NCI-H128 (cell line): ENCODE measurements at regions not wholly inside any gene's neighbourhood (a gene's known extent, or its start where the extent isn't known, plus 50 kb on each side); places are given as distances from the start of the nearest gene placed in this dataset.
"Not testable (repeated sequence)": the region's sequence is repeated elsewhere in the genome, so short reads cannot be mapped to it uniquely, and the experiment has no call there.

Source experiments
- DNase-seq: peaks from one replicate; lab custom pipeline; 2025; ENCODE audit not compliant: unreplicated experiment; lab: John Stamatoyannopoulos, UW

DNA sequence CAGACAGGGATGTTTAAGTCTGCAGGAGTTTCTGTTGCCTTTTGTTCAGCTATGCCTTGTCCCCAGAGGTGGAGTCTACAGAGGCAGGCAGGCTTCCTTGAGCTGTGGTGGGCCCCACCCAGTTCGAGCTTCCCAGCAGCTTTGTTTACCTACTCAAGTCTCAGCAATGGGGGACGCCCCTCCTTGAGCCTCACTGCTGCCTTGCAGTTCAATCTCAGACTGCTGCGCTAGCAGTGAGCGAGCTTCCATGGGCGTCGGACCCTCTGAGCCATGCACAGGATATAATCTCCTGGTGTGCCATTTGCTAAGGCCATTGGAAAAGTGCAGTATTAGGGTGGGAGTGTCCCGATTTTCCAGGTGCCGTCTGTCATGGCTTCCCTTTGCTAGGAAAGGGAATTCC, 760.3 kb downstream of the SLC4A3 start:
- DNase-seq = not testable (repeated sequence)

DNA sequence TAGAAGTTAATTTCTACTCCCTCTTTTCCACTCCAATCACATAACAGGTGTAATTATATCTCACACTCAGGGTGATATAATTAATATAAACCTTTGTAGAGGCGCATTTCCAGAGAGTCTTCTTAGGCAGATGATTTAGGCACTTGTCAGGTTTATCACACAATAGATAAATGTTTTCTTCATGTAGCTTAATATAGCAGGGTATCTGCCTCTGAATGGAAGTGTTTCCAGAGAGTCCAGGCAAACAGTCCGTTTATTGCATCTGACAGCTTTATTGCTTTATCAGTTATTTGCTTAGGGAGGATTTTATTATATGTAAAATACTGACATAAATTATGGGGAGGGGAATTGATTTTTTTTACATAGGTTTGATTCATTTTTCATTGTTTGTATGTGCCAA, 766.3 kb downstream of the SLC4A3 start:
- DNase-seq = no peak

DNA sequence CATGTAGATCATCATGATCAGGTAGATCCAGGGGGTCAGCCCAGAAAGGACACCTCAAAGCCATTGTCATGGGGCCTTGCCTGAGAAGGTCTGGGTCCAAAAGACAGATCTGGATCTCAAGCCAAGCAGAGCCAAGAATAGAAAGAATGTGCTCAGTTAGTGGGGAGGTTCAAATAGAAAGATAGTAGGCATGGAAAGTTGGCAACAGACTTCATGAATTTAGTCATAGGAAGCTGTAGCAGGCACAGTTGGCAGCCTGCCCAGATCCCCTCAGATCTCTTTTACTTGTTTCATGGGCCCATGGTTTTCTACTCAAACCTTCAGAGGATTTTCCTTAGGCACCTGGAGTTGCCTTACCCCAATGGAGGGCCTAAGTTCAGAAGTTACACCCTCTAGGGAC, 767.0 kb downstream of the SLC4A3 start:
- no peak for DNase-seq

DNA sequence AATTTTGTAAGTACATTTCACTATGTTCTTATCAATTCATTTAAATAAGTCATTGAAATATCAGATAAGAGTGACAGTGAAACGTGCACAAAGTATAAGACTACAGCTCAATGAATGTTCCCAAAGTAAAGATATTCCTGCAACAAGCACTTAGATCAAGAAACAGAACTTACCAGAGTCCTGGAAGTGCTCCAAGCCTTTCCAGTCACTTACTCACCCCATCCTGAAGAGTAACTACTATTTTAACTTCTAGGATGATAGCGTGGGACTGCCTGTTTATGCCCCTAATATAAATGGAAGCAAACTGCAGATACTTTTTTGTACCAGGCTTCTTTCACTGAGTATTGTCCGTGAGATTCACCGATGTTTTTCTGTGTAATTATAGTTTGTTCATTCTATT, 768.9 kb downstream of the SLC4A3 start:
- DNase-seq = no peak

DNA sequence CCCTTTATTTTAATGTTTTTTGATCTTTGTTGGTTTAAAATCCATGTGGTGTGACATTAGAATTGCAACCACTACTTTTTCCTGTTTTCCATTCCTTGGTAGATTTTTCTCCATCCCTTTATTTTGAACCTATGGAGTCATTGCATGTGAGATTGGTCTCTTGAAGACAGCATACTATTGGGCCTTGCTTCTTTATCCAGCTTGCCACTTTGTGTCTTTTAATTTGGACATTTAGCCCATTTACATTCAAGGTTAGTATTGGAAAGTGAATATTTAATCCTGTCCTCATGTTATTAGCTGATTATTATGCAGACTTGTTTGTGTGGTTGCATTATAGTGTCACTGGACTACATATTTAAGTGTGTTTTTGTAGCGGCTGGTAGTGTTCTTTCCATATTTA, 782.9 kb downstream of the SLC4A3 start:
- DNase-seq = no peak

DNA sequence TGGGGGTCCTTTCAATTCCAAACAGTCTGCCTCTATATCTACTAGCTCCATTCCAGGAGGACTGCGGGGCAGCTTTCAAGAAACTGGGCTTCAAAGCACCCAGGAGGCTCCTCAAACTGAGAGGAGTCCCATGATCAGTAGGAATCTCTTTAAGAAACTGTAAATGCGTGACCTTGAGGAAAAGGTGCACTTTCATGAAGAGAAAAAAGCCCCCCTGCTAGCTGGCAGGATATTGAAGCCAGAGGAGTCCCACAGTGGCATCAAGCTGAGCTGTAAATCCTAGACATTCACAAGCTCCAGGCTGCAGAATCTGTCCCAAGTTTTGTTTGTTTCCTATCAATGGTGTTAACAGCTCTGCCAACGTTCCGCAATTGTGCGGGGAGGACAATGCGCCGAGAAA, 790.1 kb downstream of the SLC4A3 start:
- DNase-seq = no peak

DNA sequence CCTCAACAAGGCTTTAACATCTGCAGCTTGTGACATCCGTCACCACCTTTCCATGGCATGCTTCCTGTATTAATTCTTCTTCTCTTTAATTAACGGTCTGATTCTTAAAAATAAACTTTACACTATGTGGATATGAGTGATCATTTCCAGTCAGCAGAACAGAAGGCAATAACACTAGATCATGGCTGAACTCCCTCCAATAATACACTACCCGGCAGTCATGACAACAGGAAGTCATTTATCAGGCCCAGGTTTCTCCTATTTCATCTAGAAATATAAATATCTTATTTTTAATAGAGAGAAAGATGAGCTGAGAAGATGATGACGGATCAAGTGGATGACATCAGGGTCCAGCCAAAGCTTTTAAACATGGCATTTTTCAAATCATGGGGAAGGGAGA, 792.2 kb downstream of the SLC4A3 start:
- DNase-seq = no peak

DNA sequence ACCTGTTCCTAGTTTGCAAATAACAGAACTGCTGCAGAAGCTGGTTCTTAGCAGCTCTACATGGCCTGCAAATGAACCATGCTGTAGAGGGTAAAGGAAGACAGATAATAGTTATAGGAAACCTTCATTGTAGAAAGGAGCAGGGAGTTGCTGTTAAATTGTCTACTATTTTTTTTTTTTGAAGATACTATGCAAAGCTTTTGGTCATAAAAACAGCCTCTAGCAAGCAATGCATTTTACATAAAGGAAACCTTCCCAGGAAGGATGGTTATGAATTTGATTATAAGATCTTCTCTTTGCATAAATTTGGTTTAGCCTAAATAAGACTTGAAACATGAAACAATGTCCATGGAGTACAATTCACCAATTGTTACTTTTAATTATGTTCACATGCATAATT, 793.4 kb downstream of the SLC4A3 start:
- no peak for DNase-seq

DNA sequence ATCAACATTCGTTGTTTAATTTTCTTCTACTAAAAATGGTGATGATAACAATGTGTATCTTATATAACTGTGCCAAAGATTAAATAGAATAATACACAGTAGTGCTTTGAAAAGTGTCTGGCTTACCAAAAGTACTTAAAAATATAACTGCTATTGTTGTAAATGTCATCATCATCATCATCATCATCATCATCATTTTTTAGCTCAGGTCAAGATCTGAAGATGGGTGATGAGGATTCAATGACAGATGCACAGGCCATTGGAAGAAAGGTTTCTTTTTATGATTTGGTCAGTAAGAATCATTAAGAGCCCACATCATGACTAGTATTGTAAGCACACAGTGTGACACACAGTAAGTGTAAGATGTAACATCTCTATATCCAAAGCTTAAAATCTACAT, 795.2 kb downstream of the SLC4A3 start:
- no peak for DNase-seq

DNA sequence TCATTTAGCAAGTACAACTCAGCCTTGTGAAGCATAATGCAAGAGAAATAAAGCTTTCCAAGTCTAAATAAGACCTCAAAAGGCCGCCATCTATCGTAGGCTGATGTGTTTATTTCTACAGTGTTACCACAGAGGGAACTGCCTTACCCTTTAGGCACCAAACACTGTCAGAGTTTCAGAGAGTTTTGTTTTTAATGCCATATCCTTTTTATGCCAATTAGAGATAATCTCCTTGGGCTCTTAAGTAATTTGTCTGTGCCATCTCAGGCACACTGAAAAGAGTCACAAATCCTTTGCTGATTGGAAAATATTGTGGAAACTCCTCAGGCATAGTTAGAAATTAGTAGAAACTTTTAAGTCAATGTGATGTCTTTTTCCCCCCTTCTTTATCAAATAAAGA, 797.1 kb downstream of the SLC4A3 start:
- DNase-seq = no peak

DNA sequence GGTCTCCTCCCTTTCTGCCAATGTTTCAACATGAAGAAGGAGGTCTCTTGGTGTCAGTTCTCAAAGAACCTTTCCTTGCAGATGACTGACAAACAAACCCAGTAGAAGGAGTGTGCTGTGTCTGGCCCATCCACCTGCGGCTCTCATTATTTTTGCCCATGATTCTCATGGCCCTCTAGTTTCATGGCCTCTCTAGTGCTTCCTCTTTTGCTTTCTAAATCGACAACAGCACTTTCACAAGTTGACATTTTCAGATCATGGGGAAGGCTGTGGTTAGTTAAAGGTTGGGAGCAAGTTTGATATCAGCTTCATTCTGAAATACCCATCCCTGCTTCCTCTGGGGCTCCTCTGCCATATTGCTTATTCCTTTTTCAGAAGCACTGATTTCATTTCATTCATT, 805.2 kb downstream of the SLC4A3 start:
- DNase-seq = no peak

DNA sequence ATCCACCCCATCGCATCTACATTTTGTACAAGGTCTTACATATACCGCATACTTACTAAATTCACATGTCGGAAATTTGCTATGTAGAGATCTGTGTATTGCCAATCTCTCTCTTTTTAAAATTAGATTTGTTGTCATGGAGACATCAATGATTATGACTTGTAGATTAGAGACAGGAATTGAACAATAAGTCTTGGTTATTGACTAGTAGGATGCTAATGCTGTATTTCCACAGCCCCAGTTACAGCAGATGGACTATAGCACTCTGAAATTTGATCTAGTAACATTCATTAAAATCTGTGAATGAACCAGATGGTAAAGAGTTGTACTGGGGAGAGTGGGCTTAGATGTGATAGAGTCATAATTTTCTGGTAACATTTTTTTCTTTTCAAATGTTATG, 805.7 kb downstream of the SLC4A3 start:
- no peak for DNase-seq

DNA sequence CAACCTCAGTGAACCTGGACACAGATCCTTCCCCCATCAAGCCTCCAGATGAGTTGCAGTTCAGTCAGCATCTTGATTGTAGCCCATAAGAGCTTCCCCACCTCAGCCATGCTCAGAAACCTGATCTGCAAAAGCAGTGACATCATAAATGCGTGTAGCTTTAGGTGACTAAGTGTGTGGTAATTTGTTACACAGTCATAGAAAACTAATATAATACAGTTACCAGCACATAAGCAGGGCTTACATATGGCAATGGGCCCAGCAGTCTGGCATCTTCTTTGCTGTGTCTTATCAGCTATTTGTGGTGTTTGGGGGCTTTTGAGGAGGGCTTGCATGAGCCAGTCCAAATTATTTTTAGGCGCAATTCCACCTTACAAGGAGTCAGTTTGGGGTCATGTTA, 807.0 kb downstream of the SLC4A3 start:
- no peak for DNase-seq

DNA sequence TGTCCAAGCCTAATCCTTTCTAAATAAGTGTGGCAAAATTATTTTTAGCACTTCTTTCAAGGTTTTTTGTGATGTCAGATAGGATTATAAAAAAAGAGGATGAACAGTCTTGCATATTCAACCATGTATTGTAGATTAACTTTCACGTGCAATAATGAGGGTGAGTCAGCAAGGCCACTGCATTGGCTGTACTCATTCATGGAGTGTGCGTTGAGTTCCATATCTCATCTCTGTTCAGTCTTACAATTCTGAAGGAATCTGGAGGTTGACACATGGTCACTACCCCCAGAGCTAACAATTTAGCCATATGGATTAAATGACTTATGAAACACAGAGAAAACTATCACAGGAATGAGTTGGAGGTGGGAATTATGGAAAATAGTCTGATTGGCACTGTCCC, 810.5 kb downstream of the SLC4A3 start:
- no peak for DNase-seq

DNA sequence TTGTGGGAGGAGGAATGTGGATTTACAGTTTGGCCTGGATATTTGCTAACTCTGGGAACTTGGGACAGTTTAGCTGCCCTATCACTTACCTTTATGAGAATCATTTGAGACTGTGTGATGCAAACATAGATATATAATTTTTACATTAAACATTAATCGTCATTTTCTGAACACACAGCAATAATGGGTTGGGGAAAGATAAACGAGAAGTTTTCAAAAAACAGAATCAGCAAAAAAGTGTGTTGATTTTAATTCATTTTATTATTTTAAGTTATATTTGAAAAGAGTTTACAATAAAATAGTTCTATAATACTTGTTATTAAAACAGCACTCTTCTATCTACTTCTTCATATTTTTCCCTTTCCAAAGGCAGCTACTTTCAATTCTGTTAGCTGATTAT, 813.3 kb downstream of the SLC4A3 start:
- no peak for DNase-seq

DNA sequence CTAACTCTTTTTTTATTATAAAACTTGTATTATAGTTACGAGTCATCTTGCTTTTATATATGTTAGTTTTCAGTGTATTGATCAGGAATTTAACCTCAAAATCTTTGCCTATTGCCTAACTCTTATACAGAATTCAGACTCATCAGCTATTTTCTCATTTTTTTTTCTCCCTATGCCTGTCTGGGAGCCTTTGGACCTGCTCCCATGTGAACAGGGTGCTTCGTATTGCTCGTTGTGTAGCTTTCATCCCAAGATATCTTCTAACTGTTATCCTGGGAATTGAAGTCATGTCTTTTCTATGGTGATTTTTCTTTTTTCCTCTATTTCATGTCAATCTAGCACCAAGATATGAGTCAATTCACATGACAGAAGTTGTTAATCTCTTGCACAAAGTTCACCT, 814.0 kb downstream of the SLC4A3 start:
- no peak for DNase-seq

DNA sequence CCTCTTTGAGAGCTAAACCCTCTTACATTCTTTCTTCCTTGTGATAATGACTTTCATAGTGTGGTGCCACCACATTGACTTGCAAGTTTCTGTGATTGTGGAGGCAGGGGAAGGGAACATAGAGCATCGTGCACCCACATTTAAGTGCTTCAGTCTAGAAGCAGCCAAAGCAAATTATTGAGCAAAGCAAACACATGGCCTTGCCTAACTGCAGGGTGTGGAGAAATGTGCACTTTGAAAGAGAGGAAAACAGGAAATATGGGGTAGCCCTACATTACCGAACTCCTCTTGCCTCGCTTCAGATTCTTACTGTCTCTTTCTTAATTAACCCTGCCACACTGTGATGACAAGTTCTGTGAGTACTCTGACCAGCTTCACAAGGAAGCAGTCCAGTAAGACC, 814.6 kb downstream of the SLC4A3 start:
- DNase-seq = no peak

DNA sequence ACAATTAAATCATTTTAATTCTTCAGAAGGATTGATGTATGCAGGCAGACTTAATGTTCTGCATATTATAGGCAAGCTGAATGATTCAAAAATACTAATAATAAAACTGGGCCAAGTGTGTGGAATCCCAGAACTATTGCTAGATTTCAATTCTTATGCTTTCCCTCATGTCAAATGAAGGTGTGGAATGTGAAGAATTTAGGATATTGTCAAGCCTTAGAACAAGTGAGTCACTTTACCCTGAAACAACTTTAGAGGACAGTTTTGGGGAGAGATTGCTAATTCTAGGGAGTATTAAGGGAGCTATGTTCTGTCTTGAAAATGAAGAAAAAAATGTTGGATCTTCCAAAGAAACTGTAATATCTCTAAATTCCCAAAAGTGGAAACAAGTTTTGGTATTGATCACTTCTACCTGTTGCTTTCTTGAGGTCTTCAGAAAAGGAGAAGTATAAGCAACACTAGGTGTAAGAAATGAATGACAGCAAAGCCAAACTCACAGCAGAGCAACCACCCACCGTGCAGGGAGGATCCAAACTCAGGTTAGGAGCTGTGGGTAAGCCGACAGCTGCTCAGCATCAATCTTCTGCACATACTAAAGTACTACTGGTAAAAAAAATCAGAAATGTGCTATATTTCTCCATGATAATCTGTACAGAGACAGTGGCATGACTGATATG, 818.1 kb downstream of the SLC4A3 start:
- DNase-seq = no peak

DNA sequence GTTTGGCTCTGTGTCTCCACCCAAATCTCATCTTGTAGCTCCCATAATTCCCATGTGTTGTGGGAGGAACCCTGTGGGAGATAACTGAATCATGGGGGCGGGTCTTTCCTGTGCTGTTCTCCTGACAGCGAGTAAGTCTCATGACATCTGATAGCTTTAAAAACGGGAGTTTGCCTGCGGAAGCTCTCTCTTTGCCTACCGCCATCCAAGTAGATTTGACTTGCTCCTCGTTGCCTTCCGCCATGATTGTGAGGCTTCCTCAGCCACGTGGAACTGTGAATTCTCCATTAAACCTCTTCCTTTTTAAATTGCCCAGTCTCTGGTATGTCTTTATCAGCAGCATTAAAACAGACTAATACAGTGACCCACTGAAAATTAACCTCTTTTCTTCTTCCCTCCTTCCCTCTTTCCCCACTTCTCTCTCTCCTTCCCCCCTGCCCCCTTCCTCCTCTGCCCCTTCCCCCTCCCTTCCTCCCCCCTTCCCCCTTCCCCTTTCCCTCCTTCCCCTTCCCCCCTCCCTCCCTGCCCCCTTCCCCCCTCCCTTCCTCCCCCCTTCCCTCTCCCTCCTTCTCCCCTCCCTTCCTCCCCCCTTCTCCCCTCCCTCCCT, 818.8 kb downstream of the SLC4A3 start:
- no peak for DNase-seq

DNA sequence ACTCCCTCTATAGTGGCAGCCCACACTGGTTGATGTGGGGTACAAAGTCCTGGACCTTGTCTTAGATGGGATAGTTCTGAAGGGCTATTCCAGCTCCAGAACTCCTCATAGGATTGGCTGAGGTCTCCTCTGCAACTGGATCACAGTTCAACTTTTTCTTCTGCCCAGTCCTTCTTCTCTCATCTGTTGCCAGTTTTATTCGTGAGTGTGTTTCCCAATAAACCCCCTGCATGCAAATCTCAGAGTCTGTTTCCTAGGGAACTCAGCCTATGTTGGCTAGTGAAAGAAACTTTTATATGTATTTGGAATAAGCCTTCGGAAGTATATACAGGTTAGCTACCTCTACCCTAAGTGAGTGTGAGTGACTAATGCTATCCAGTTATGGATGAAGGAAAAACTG, 823.4 kb downstream of the SLC4A3 start:
- no peak for DNase-seq

DNA sequence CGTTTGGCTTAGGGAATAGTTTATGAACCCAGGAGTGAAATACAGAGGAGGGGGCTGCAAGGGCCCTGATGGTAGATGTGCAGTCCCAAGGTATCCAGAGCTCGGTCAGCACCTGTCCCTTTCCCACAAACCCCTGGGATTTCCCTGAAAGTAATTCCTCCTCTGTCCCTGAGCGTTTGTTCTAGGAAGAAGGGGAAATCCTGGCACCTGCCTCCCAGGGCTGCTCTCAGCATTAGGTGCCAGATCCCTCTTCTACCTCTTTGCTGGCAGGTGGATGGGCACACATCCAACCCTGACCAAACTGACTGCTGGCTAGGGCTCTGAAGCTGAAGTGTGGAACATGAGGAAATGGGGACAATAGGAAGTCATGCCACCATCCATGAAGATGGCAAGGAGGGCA, 824.0 kb downstream of the SLC4A3 start:
- DNase-seq = no peak

DNA sequence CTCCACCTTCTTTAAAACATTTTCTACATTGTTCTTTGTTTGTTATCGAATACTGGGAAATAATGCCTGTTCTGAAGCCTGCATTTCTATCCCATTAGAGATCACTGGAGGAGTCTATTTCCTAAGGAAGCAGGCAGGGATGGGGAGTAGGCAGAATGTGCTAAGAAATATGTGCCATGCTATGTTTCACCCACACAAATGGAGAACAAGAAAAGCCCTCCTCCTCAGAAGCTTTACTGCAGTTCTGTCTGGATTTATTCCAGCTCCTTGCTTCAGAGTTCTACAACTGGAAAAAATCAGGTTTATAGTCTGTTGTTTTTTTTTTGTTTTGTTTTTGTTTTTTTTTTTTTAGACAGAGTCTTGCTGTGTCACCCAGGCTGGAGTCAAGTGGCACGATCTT, 825.1 kb downstream of the SLC4A3 start:
- DNase-seq = no peak

DNA sequence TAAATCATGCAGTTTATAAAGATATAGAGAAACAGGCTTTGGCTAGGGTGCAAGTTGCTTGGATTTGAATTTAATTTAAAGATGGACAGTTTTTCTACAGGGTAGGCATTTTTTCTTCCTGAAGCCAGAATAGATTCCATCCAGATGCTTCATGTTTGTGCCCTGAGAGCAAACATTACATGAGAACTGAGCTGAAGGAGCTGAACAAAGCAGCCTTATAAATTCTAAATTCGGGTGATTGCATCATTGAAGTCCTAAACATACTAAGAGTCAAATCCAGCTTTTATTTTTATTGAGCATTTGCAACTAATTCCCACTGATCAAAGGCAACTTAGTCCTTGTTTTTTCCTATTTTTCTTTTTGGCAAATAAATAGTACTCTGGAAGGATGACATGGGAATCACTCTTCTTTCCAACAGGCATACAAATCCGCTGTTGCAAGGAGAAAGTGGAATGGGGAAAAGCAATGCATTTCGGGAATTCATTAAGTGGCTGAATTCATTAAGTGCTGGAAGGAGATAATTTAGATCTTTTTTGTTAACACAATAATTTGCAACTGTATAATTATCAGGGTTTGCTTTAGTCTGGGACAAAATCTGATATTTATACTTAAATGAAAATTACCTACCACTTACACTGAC, 828.0 kb downstream of the SLC4A3 start:
- DNase-seq = no peak
